Breast epithelium (tissue), 3 donors: ENCODE measurements at regions not wholly inside any gene's neighbourhood (a gene's known extent, or its start where the extent isn't known, plus 50 kb on each side); places are given as distances from the start of the nearest gene placed in this dataset.
"Not testable (repeated sequence)": the region's sequence is repeated elsewhere in the genome, so short reads cannot be mapped to it uniquely, and the experiment has no call there.

ENCODE experiments used
- CTCF ChIP-seq, 3 donors: fragments of 450-650 bp; IDR thresholded peaks; one replicate each; pipeline ENCODE4 v1.5.1; 2016 to 2017; ENCODE audit warnings: antibody characterized with exemption in 3 of 3, mild to moderate bottlenecking in 3 of 3, moderate library complexity in 3 of 3
- POLR2A ChIP-seq: fragments of 450-650 bp; IDR thresholded peaks from one replicate; pipeline ENCODE4 v1.6.1; 2016; ENCODE audit warnings: antibody characterized with exemption, mild to moderate bottlenecking, moderate library complexity
- POLR2AphosphoS5 ChIP-seq, 3 donors: sonication (generic); formaldehyde crosslinking; IDR thresholded peaks; one replicate each; pipeline ENCODE4 v1.6.1; 2017; ENCODE audit warnings: antibody characterized with exemption in 3 of 3

- not testable (repeated sequence) for TF ChIP-seq POLR2AphosphoS5 (IDR thresholded peaks at IDR 0.05); CTCF (IDR thresholded peaks at IDR 0.05); POLR2A
Measured at GRCh38 chr14:83091991-83092956, 1558.6 kb upstream of the SEL1L start.
